Stimulated activated naive CD8-positive, alpha-beta T cell treated with anti-CD3 and anti-CD28 coated beads, Interleukin-15, amount 100 ng/mL, for 72 hours (primary cell): ENCODE measurements at regions not wholly inside any gene's neighbourhood (a gene's known extent, or its start where the extent isn't known, plus 50 kb on each side); places are given as distances from the start of the nearest gene placed in this dataset.

Source experiments
- ATAC-seq: fragments of 150-1000 bp; cut with Tn5 transposase; 2 replicates; pipeline ENCODE4 v1.10.0; 2021; ENCODE audit warnings: mild to moderate bottlenecking, moderate library complexity
- DNase-seq, 2 donors: peaks; one replicate each; pipeline ENCODE4 v3.0.0; 2021 to 2022
- H3K27ac Mint-ChIP-seq, 2 donors: one replicate each; pipeline ENCODE4 v1.8.0; 2022; ENCODE audit warnings: mild to moderate bottlenecking in 2 of 2, mixed read lengths in 2 of 2, moderate library complexity in 2 of 2
- H3K27me3 Mint-ChIP-seq: one replicate; pipeline ENCODE4 v1.8.0; 2022; ENCODE audit warnings: mixed read lengths
- H3K4me1 Mint-ChIP-seq: one replicate; pipeline ENCODE4 v1.8.0; 2022; ENCODE audit warnings: mild to moderate bottlenecking, mixed read lengths
- H3K4me3 Mint-ChIP-seq, 2 donors: one replicate each; pipeline ENCODE4 v1.8.0; 2022; ENCODE audit warnings: mild to moderate bottlenecking in 2 of 2, mixed read lengths in 2 of 2, moderate library complexity in 1 of 2
- H3K9me3 Mint-ChIP-seq, 2 donors: one replicate each; pipeline ENCODE4 v1.8.0; 2022; ENCODE audit warnings: mixed read lengths in 2 of 2

DNA sequence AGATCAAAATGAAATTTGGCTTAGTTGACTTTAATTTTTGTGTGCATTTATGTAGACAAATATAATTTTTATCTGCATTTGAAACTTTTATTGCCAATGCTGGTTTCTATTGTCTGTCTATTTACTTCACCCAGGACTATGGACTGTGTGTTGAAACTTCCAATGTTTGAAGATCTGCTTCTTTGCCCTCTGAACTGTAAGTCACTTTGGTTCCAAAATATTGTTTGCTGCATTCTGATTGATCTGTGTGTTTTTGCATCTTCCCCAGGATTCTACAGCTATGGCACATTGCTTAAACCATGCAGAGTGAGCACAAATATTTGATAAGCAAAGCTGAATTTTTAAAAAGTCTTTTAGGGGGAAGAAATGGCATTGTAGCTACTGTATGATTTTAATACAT is 131.0 kb upstream of the SOX5 start:
- ATAC-seq (no peak), DNase-seq (no peak)
- Mint-ChIP-seq H3K9me3 (peaks cover 0 to 9% of the 10 kb centered on the region in 2 donors), H3K27me3 (no peaks in the 10 kb centered on the region), H3K4me3 (no peak overlapping the region), H3K4me1 (no peaks in the 10 kb centered on the region), H3K27ac (no peak overlapping the region)

DNA sequence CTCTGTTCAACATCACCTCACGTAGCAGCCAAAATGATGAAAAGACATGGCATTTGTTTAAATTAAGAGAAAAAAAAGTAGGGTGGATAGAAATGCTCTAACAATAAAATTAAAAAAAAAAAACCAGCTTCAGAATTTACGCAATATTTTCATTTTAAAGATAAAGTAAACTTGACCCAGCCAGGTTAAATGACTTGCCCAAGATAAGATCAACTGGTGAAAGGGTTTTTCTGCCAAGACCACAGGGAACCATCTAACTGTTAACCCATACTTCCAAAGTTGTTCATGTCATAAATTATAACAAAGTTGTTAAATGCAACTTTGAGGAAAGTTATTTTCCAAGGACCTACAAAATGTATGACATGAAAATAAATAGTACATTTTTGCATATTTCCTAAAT is 129.6 kb upstream of the SOX5 start:
- no peak overlapping the region for H3K4me3 Mint-ChIP-seq

GRCh38 chr12:24078318-24078765 is 128.9 kb upstream of the SOX5 start:
- Mint-ChIP-seq H3K27ac (peak overlapping the region in 1 of 2 donors; percentile 30), H3K4me1 (no peaks in the 10 kb centered on the region), H3K27me3 (no peaks in the 10 kb centered on the region), H3K9me3 (peaks cover 0 to 9% of the 10 kb centered on the region in 2 donors), H3K4me3 (no peak overlapping the region)
- no peak for DNase-seq
- ATAC-seq = no peak

More for the DNA sequence above, 129.6 kb upstream of the SOX5 start:
- DNase-seq (no peak), ATAC-seq (no peak)
- H3K9me3 Mint-ChIP-seq = peaks cover 0 to 9% of the 10 kb centered on the region in 2 donors
- no peaks in the 10 kb centered on the region for H3K27me3 Mint-ChIP-seq
- H3K4me1 Mint-ChIP-seq = no peaks in the 10 kb centered on the region
- no peak overlapping the region for H3K27ac Mint-ChIP-seq

DNA sequence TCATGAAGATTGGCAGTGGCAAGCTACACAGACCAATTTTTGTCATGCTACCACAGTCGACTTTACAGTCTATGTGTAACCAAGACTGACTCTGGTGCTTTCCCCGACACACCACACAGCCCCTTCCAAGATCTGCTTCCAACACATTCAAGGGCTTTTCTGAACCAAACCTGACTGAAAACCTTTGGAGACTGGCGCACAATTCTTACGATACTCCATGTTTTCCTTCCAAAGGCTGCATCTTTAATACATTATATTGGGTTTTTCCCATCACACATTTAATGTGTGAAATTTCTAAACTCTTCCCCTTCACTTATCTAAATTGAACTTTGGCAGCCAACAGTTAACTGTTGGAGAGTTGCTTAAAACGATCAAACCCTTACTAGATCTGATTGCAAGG is 127.7 kb upstream of the SOX5 start:
- DNase-seq = no peak
- Mint-ChIP-seq H3K27me3 (no peaks in the 10 kb centered on the region), H3K27ac (no peak overlapping the region), H3K4me1 (no peaks in the 10 kb centered on the region), H3K4me3 (no peak overlapping the region), H3K9me3 (peaks cover 0 to 9% of the 10 kb centered on the region in 2 donors)
- no peak for ATAC-seq

- no peaks in the 10 kb centered on the region for H3K4me1 Mint-ChIP-seq
- H3K27me3 Mint-ChIP-seq = no peaks in the 10 kb centered on the region
- H3K4me3 Mint-ChIP-seq = no peak overlapping the region
- ATAC-seq (no peak), DNase-seq (no peak)
- no peak overlapping the region for H3K27ac Mint-ChIP-seq
- peaks cover 0 to 9% of the 10 kb centered on the region in 2 donors for H3K9me3 Mint-ChIP-seq
Observed at GRCh38 chr12:24075650-24076049, 126.2 kb upstream of the SOX5 start.

- no peak overlapping the region for H3K4me3 Mint-ChIP-seq
- no peaks in the 10 kb centered on the region for H3K27me3 Mint-ChIP-seq
- H3K4me1 Mint-ChIP-seq = no peaks in the 10 kb centered on the region
- H3K27ac Mint-ChIP-seq = peak overlapping the region in 1 of 2 donors; percentile 14
- H3K9me3 Mint-ChIP-seq = peaks cover 0 to 9% of the 10 kb centered on the region in 2 donors
- DNase-seq (no peak), ATAC-seq (no peak)
Observed at GRCh38 chr12:24073170-24073810, 123.8 kb upstream of the SOX5 start.

DNA sequence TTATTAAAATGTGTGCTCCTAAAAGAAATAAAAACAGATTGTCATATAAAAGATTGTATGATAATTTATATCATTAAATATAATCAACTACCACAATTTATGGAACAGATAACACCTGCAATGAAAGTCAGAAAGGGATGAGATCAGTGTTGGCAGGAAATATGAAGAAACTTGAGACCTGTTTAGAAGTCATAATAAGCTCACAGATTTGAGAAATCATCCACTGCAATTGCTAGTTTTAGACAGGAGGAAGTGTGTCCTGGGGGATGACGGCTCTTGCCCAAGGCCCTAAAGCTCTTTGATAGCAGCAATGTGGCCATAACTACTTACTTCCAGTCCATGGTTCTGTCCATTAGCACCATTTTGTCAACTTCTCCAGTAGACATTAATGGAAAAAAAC is 122.8 kb upstream of the SOX5 start:
- ATAC-seq (no peak), DNase-seq (no peak)
- Mint-ChIP-seq H3K9me3 (peaks cover 0 to 2% of the 10 kb centered on the region in 2 donors), H3K4me3 (no peak overlapping the region), H3K27me3 (no peaks in the 10 kb centered on the region), H3K4me1 (no peaks in the 10 kb centered on the region), H3K27ac (no peak overlapping the region)

- ATAC-seq = no peak
- no peak overlapping the region for H3K27ac Mint-ChIP-seq
- H3K4me1 Mint-ChIP-seq = no peaks in the 10 kb centered on the region
- DNase-seq = no peak
- no peaks in the 10 kb centered on the region for H3K9me3 Mint-ChIP-seq
- no peaks in the 10 kb centered on the region for H3K27me3 Mint-ChIP-seq
- H3K4me3 Mint-ChIP-seq = no peak overlapping the region
Observed at GRCh38 chr12:24071842-24072241, 122.4 kb upstream of the SOX5 start.

DNA sequence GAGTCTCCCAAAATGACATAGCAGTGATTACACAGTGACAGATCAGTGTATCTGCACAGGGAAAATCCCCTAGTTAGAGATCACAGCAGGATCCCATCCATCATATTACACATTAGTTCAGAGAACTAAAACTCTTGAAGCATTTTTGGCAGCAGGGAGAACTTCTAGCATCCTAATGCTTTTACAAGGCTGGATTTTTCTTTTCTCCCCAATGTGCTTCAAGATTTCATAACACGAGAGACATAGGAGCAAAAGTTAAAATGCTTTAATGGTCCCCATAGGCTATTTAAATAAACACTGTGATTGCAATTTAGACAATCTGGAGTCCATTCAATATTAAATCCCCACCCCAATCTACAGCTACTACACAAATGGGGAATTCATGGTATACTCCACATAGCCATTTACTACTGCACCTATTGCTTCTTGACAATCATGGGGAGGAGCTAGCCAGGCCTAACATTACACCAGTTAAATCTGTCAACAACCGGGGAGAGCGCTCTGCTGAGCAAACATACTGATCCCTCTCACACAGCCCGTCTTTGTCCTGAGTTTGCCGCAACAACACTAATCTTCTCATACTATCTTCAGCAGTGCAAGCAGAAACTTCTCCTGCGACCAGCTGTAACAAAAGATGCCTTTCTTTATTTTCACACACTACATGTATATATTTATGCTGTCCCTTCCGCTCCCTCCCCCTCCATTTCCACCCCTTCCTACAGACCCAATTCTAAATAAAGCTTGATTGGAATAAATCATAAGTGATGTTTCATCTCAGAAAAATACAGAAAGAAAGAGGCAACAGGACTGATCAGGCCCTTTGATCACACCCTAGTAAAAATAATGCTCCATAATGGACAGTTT is 120.3 kb upstream of the SOX5 start:
- no peak for DNase-seq
- no peak overlapping the region for H3K4me3 Mint-ChIP-seq
- no peak overlapping the region for H3K27ac Mint-ChIP-seq
- no peaks in the 10 kb centered on the region for H3K27me3 Mint-ChIP-seq
- H3K4me1 Mint-ChIP-seq = no peaks in the 10 kb centered on the region
- H3K9me3 Mint-ChIP-seq = no peaks in the 10 kb centered on the region
- ATAC-seq = no peak

DNA sequence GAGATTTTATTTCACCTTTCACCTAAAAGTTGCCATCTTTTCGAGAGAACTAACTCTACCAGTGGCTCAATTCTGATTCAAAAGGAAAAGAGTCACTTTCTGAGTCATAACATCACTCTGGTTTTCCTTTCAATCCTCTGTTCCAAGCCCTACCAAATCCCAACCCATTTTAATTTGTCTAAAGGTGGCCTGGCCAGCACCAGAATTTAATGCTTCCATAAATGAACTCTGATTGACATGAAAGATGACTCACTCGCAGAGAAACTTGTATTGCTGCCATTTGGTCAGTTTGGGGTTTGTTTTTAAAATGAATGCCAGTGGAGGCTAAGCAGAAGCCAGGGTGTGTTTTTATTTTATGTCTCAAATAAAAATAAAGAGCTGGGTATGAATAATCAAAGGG is 117.4 kb upstream of the SOX5 start:
- DNase-seq (no peak), ATAC-seq (no peak)
- H3K27ac Mint-ChIP-seq = no peak overlapping the region

GRCh38 chr12:24066097-24066496 is 116.6 kb upstream of the SOX5 start:
- H3K4me1 Mint-ChIP-seq = no peaks in the 10 kb centered on the region
- no peaks in the 10 kb centered on the region for H3K9me3 Mint-ChIP-seq
- H3K4me3 Mint-ChIP-seq = no peak overlapping the region
- no peak overlapping the region for H3K27ac Mint-ChIP-seq
- ATAC-seq = no peak
- H3K27me3 Mint-ChIP-seq = no peaks in the 10 kb centered on the region
- DNase-seq = no peak

More for the DNA sequence above, 117.4 kb upstream of the SOX5 start:
- Mint-ChIP-seq H3K9me3 (no peaks in the 10 kb centered on the region), H3K27me3 (no peaks in the 10 kb centered on the region), H3K4me1 (no peaks in the 10 kb centered on the region), H3K4me3 (no peak overlapping the region)

DNA sequence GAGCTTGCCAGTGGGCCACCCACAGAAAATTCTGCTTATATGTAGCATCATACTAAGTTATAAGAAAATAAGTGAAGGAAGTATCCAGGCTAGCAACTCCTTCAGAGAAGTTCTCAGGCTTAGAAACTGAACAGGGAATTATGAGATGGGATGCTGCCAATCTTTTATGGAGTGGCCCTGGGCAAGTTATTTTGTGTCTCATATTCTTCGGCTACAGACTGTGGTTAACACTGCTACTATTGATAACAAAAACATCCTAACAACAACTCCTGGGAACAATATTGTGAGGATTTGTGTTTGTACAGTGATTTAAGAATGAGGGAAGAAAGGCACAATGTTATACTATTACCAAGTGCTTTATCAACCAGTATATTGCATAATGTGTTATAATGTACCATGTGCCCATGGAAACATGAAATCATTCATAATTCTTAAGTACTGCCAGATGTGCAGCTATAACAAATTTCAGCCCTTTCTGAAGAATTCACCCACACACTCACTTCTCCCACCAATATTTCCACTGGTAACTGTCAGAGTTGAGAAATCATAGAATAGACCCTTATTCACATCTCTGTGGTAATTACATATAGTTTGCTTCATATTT is 113.3 kb upstream of the SOX5 start:
- Mint-ChIP-seq H3K9me3 (peaks cover 0 to 6% of the 10 kb centered on the region in 2 donors), H3K4me3 (no peak overlapping the region), H3K27me3 (no peaks in the 10 kb centered on the region), H3K4me1 (no peaks in the 10 kb centered on the region), H3K27ac (no peak overlapping the region)
- ATAC-seq = no peak
- no peak for DNase-seq

GRCh38 chr12:24060089-24060488 is 110.6 kb upstream of the SOX5 start:
- no peak for DNase-seq
- Mint-ChIP-seq H3K9me3 (peaks cover 0 to 6% of the 10 kb centered on the region in 2 donors), H3K4me1 (no peaks in the 10 kb centered on the region), H3K27ac (no peak overlapping the region), H3K27me3 (no peaks in the 10 kb centered on the region), H3K4me3 (no peak overlapping the region)
- no peak for ATAC-seq

DNA sequence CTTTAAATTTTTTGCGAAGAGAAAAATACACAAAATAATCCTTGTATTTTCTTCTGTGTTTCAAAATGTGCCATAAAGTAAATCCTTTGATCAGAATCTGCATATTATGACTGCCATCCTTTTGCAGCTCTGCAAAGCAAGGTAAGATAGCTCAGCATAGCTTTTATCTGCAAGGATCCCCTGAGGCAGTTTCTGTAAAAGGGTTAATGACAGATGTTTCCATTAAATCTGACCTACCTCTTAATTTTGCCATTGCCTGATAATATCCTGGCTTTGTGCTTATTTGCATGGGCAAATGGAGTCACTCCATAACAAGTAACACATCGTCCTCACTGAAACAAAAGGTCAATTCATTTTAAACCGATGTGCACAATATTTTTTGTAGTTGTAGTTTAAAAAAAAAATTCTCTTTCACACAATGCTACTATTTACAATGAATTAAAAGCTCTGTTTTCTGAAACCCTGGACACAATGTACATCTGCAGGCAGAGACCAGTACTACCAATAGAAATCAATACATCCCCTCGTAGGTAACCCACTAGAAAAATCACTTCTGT is 108.5 kb upstream of the SOX5 start:
- H3K9me3 Mint-ChIP-seq = peaks cover 0 to 6% of the 10 kb centered on the region in 2 donors
- H3K27me3 Mint-ChIP-seq = no peaks in the 10 kb centered on the region
- H3K27ac Mint-ChIP-seq = no peak overlapping the region
- ATAC-seq (no peak), DNase-seq (no peak)
- H3K4me3 Mint-ChIP-seq = no peak overlapping the region
- H3K4me1 Mint-ChIP-seq = no peaks in the 10 kb centered on the region

- DNase-seq (no peak), ATAC-seq (no peak)
- Mint-ChIP-seq H3K27ac (no peak overlapping the region), H3K4me1 (no peaks in the 10 kb centered on the region), H3K4me3 (no peak overlapping the region), H3K9me3 (peaks cover 0 to 4% of the 10 kb centered on the region in 2 donors), H3K27me3 (no peaks in the 10 kb centered on the region)
Observed at GRCh38 chr12:24055747-24056146, 106.3 kb upstream of the SOX5 start.

DNA sequence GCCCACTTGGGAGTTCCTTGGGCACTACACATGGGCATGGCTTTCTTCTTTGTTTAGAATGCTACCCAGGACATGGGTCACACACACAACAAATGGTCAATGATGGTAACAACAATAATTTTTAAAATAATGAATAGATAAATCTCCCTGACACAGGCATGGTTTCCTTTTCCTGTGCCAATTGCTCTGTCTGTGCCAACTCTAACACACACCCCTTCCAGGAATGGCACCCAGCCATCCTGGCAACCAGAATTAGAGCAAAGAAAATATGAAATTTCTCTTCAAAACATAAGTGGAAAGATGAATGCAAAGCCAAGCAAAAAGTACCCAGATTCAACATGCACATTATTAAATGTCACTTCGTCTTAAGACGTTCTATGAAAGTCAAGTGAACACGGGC is 104.9 kb upstream of the SOX5 start:
- no peak overlapping the region for H3K27ac Mint-ChIP-seq
- H3K9me3 Mint-ChIP-seq = no peaks in the 10 kb centered on the region
- ATAC-seq = no peak
- H3K27me3 Mint-ChIP-seq = no peaks in the 10 kb centered on the region
- no peak for DNase-seq
- H3K4me1 Mint-ChIP-seq = no peaks in the 10 kb centered on the region
- H3K4me3 Mint-ChIP-seq = no peak overlapping the region
